Osteoblast (primary cell): ENCODE measurements at regions not wholly inside any gene's neighbourhood (a gene's known extent, or its start where the extent isn't known, plus 50 kb on each side); places are given as distances from the start of the nearest gene placed in this dataset.

Experiments
- DNase-seq: peaks from one replicate; pipeline ENCODE4 v3.0.0; 2011; ENCODE audit warnings: low spot score, mixed read lengths; ENCODE audit not compliant: insufficient read length; ENCODE audit errors: missing footprints
- H2AFZ ChIP-seq: 2 replicates; pipeline ENCODE4 v1.6.0; 2011; ENCODE audit warnings: mild to moderate bottlenecking, low read length
- H3K27ac ChIP-seq: 2 replicates; pipeline ENCODE4 v1.5.1; 2011; ENCODE audit warnings: mild to moderate bottlenecking, low read depth, low read length, moderate library complexity
- H3K27me3 ChIP-seq: 2 replicates; pipeline ENCODE4 v1.6.0; 2012; ENCODE audit warnings: mild to moderate bottlenecking, control low read depth, inconsistent platforms, low read length, moderate library complexity; ENCODE audit not compliant: insufficient read depth
- H3K36me3 ChIP-seq: 2 replicates; pipeline ENCODE4 v1.5.1; 2011; ENCODE audit warnings: mild to moderate bottlenecking, low read length, control low read depth, moderate library complexity; ENCODE audit not compliant: insufficient read depth
- H3K4me1 ChIP-seq: 2 replicates; pipeline ENCODE4 v1.5.1; 2011; ENCODE audit warnings: mild to moderate bottlenecking, low read length, control low read depth, moderate library complexity; ENCODE audit not compliant: insufficient read depth
- H3K4me2 ChIP-seq: 2 replicates; pipeline ENCODE4 v1.6.0; 2011; ENCODE audit warnings: mild to moderate bottlenecking, low read length; ENCODE audit not compliant: insufficient read depth
- H3K4me3 ChIP-seq: fragments of 200-600 bp; sonication (generic); 3 replicates; pipeline ENCODE4 v1.5.1; 2012; ENCODE audit warnings: mild to moderate bottlenecking, low read length, inconsistent platforms; ENCODE audit not compliant: insufficient read depth
- H3K79me2 ChIP-seq: 2 replicates; pipeline ENCODE4 v1.6.0; 2012; ENCODE audit warnings: mild to moderate bottlenecking, low read length, control low read depth, inconsistent platforms; ENCODE audit not compliant: insufficient read depth
- H3K9me3 ChIP-seq: 2 replicates; pipeline ENCODE4 v1.5.1; 2011; ENCODE audit warnings: low read depth, low read length, control low read depth
- H4K20me1 ChIP-seq: 2 replicates; pipeline ENCODE4 v1.6.0; 2012; ENCODE audit warnings: mild to moderate bottlenecking, low read length, control low read depth; ENCODE audit not compliant: insufficient read depth
- CTCF ChIP-seq: IDR thresholded peaks from 2 replicates; pipeline ENCODE4 v1.5.1; 2011; ENCODE audit warnings: mild to moderate bottlenecking, low read depth, low read length, moderate library complexity; ENCODE audit errors: extremely low read depth

- no peak overlapping the region for H3K27ac ChIP-seq
- H3K36me3 ChIP-seq, result no peaks in the 10 kb centered on the region
- H3K4me2 ChIP-seq, result no peak overlapping the region
- H3K4me3 ChIP-seq, result no peak overlapping the region
- H2AFZ ChIP-seq, result no peak overlapping the region
- H3K4me1 ChIP-seq, result no peaks in the 10 kb centered on the region
- H4K20me1 ChIP-seq, result no peaks in the 10 kb centered on the region
- DNase-seq, result no peak
- TF ChIP-seq CTCF, result no peak
- H3K9me3 ChIP-seq, result no peaks in the 10 kb centered on the region
- H3K79me2 ChIP-seq, result no peaks in the 10 kb centered on the region
- H3K27me3 ChIP-seq, result no peaks in the 10 kb centered on the region
Observed at GRCh38 chr4:123162859-123163258, 233.7 kb upstream of the SPRY1 start.

GRCh38 chr4:123163501-123163900 lies 233.1 kb upstream of the SPRY1 start:
- H3K27ac ChIP-seq, result no peak overlapping the region
- no peaks in the 10 kb centered on the region for H4K20me1 ChIP-seq
- no peaks in the 10 kb centered on the region for H3K27me3 ChIP-seq
- no peak overlapping the region for H2AFZ ChIP-seq
- no peak for DNase-seq
- H3K9me3 ChIP-seq, result no peaks in the 10 kb centered on the region
- H3K4me2 ChIP-seq, result no peak overlapping the region
- no peaks in the 10 kb centered on the region for H3K4me1 ChIP-seq
- TF ChIP-seq CTCF, result no peak
- H3K4me3 ChIP-seq, result no peak overlapping the region
- H3K79me2 ChIP-seq, result no peaks in the 10 kb centered on the region
- no peaks in the 10 kb centered on the region for H3K36me3 ChIP-seq

- Histone ChIP-seq H3K4me1 (no peaks in the 10 kb centered on the region), H2AFZ (no peak overlapping the region), H3K9me3 (no peaks in the 10 kb centered on the region), H3K4me3 (no peak overlapping the region), H4K20me1 (no peaks in the 10 kb centered on the region), H3K4me2 (no peak overlapping the region), H3K79me2 (no peaks in the 10 kb centered on the region), H3K27me3 (no peaks in the 10 kb centered on the region), H3K36me3 (no peaks in the 10 kb centered on the region), H3K27ac (no peak overlapping the region)
- no peak for DNase-seq
- TF ChIP-seq CTCF, result no peak
Observed at GRCh38 chr4:123166023-123166422, 230.6 kb upstream of the SPRY1 start.

GRCh38 chr4:123167931-123168330 lies 228.7 kb upstream of the SPRY1 start:
- TF ChIP-seq CTCF, result no peak
- no peaks in the 10 kb centered on the region for H3K27me3 ChIP-seq
- H3K4me1 ChIP-seq, result no peaks in the 10 kb centered on the region
- no peak overlapping the region for H3K27ac ChIP-seq
- H3K79me2 ChIP-seq, result no peaks in the 10 kb centered on the region
- no peak overlapping the region for H3K4me3 ChIP-seq
- no peaks in the 10 kb centered on the region for H3K9me3 ChIP-seq
- H4K20me1 ChIP-seq, result no peaks in the 10 kb centered on the region
- H2AFZ ChIP-seq, result no peak overlapping the region
- no peak overlapping the region for H3K4me2 ChIP-seq
- DNase-seq, result no peak
- no peaks in the 10 kb centered on the region for H3K36me3 ChIP-seq
